HepG2 (cell line): ENCODE measurements at regions not wholly inside any gene's neighbourhood (a gene's known extent, or its start where the extent isn't known, plus 50 kb on each side); places are given as distances from the start of the nearest gene placed in this dataset.

Experiments used
- AKAP8 ChIP-seq: sonication (generic); formaldehyde crosslinking; IDR thresholded peaks from 2 replicates; pipeline ENCODE4 v1.5.1; 2020; ENCODE audit warnings: mild to moderate bottlenecking, missing genetic modification reagents
- MEIS2 ChIP-seq: sonication (generic); formaldehyde crosslinking; IDR thresholded peaks from 2 replicates; pipeline ENCODE4 v1.9.0; 2021; ENCODE audit warnings: mild to moderate bottlenecking, missing genetic modification reagents
- RBAK ChIP-seq: sonication (generic); formaldehyde crosslinking; IDR thresholded peaks from 2 replicates; pipeline ENCODE4 v1.5.1; 2020; ENCODE audit warnings: mild to moderate bottlenecking, missing genetic modification reagents
- SALL1 ChIP-seq: sonication (generic); formaldehyde crosslinking; IDR thresholded peaks from 2 replicates; pipeline ENCODE4 v1.8.0; 2022; ENCODE audit warnings: mild to moderate bottlenecking, missing genetic modification reagents
- TEAD3 ChIP-seq: optimal IDR thresholded peaks from 2 replicates; pipeline ENCODE3; 2016; ENCODE audit warnings: borderline replicate concordance
- ZBTB7B ChIP-seq: sonication (generic); formaldehyde crosslinking; IDR thresholded peaks from 2 replicates; pipeline ENCODE4 v1.4.0; 2020; ENCODE audit warnings: missing genetic modification reagents
- ZNF34 ChIP-seq: sonication (generic); formaldehyde crosslinking; IDR thresholded peaks from 2 replicates; pipeline ENCODE4 v1.4.0; 2020; ENCODE audit warnings: mild to moderate bottlenecking, missing genetic modification reagents, borderline replicate concordance
- TF ChIP-seq, protein P1 (sequence below): sonication (generic); formaldehyde crosslinking; IDR thresholded peaks from 2 replicates; pipeline ENCODE4 v1.5.1; 2020; ENCODE audit warnings: mild to moderate bottlenecking, missing genetic modification reagents, borderline replicate concordance
- TF ChIP-seq, protein P2 (sequence below): sonication (generic); formaldehyde crosslinking; IDR thresholded peaks from 2 replicates; pipeline ENCODE4 v1.4.0; 2020; ENCODE audit warnings: missing genetic modification reagents, mild to moderate bottlenecking, borderline replicate concordance
- TF ChIP-seq, protein P3 (sequence below): sonication (generic); formaldehyde crosslinking; IDR thresholded peaks from 2 replicates; pipeline ENCODE4 v1.4.0; 2020; ENCODE audit warnings: missing genetic modification reagents
- TF ChIP-seq, protein P4 (sequence below): sonication (generic); formaldehyde crosslinking; IDR thresholded peaks from 2 replicates; pipeline ENCODE4 v1.8.0; 2022; ENCODE audit warnings: mild to moderate bottlenecking, missing genetic modification reagents; ENCODE audit not compliant: insufficient replicate concordance
- TF ChIP-seq, protein P5 (sequence below): sonication (generic); formaldehyde crosslinking; IDR thresholded peaks from 2 replicates; pipeline ENCODE4 v1.5.1; 2020; ENCODE audit warnings: mild to moderate bottlenecking, missing genetic modification reagents, moderate library complexity

DNA sequence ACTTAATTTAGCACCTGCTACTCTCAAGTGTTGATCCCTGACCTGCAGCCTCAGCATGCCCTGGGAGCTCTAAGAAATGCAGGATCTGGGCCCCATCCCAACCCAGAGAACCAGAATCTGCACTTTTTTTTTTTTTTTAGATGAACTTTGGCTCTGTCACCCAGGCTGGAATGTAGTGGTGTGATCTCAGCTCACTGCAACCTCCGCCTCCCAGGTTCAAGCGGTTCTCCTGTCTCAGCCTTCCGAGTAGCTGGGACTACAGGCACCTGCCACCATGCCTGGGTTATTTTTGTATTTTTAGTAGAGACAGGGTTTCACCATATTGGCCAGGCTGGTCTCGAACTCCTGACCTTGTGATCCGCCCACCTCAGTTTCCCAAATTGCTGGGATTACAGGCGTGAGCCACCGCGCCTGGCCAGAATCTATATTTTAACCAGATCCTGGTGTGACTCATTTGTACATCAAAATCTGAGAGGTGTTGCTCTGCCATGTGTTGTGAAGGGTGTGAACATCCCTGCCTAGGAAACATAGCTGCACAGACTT is 92.4 kb upstream of the SH3BP4 start (continued):
- TF ChIP-seq, protein P1, sequence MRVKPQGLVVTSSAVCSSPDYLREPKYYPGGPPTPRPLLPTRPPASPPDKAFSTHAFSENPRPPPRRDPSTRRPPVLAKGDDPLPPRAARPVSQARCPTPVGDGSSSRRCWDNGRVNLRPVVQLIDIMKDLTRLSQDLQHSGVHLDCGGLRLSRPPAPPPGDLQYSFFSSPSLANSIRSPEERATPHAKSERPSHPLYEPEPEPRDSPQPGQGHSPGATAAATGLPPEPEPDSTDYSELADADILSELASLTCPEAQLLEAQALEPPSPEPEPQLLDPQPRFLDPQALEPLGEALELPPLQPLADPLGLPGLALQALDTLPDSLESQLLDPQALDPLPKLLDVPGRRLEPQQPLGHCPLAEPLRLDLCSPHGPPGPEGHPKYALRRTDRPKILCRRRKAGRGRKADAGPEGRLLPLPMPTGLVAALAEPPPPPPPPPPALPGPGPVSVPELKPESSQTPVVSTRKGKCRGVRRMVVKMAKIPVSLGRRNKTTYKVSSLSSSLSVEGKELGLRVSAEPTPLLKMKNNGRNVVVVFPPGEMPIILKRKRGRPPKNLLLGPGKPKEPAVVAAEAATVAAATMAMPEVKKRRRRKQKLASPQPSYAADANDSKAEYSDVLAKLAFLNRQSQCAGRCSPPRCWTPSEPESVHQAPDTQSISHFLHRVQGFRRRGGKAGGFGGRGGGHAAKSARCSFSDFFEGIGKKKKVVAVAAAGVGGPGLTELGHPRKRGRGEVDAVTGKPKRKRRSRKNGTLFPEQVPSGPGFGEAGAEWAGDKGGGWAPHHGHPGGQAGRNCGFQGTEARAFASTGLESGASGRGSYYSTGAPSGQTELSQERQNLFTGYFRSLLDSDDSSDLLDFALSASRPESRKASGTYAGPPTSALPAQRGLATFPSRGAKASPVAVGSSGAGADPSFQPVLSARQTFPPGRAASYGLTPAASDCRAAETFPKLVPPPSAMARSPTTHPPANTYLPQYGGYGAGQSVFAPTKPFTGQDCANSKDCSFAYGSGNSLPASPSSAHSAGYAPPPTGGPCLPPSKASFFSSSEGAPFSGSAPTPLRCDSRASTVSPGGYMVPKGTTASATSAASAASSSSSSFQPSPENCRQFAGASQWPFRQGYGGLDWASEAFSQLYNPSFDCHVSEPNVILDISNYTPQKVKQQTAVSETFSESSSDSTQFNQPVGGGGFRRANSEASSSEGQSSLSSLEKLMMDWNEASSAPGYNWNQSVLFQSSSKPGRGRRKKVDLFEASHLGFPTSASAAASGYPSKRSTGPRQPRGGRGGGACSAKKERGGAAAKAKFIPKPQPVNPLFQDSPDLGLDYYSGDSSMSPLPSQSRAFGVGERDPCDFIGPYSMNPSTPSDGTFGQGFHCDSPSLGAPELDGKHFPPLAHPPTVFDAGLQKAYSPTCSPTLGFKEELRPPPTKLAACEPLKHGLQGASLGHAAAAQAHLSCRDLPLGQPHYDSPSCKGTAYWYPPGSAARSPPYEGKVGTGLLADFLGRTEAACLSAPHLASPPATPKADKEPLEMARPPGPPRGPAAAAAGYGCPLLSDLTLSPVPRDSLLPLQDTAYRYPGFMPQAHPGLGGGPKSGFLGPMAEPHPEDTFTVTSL (CRISPR knock-in tag) = peak; percentile 87
- TF ChIP-seq, protein P2, sequence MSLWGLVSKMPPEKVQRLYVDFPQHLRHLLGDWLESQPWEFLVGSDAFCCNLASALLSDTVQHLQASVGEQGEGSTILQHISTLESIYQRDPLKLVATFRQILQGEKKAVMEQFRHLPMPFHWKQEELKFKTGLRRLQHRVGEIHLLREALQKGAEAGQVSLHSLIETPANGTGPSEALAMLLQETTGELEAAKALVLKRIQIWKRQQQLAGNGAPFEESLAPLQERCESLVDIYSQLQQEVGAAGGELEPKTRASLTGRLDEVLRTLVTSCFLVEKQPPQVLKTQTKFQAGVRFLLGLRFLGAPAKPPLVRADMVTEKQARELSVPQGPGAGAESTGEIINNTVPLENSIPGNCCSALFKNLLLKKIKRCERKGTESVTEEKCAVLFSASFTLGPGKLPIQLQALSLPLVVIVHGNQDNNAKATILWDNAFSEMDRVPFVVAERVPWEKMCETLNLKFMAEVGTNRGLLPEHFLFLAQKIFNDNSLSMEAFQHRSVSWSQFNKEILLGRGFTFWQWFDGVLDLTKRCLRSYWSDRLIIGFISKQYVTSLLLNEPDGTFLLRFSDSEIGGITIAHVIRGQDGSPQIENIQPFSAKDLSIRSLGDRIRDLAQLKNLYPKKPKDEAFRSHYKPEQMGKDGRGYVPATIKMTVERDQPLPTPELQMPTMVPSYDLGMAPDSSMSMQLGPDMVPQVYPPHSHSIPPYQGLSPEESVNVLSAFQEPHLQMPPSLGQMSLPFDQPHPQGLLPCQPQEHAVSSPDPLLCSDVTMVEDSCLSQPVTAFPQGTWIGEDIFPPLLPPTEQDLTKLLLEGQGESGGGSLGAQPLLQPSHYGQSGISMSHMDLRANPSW = peak; percentile 65; the same call in 1 of the 2 replicates
- TF ChIP-seq, protein P3, sequence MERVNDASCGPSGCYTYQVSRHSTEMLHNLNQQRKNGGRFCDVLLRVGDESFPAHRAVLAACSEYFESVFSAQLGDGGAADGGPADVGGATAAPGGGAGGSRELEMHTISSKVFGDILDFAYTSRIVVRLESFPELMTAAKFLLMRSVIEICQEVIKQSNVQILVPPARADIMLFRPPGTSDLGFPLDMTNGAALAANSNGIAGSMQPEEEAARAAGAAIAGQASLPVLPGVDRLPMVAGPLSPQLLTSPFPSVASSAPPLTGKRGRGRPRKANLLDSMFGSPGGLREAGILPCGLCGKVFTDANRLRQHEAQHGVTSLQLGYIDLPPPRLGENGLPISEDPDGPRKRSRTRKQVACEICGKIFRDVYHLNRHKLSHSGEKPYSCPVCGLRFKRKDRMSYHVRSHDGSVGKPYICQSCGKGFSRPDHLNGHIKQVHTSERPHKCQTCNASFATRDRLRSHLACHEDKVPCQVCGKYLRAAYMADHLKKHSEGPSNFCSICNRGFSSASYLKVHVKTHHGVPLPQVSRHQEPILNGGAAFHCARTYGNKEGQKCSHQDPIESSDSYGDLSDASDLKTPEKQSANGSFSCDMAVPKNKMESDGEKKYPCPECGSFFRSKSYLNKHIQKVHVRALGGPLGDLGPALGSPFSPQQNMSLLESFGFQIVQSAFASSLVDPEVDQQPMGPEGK (CRISPR knock-in tag) = 0 out of 2 replicates have a peak, but pooled peaks have one; percentile 13
- TF ChIP-seq TEAD3 (CRISPR knock-in tag) (peak; percentile 99), MEIS2 (CRISPR knock-in tag) (peak; percentile 49; the same call in 1 of the 2 replicates), SALL1 (CRISPR knock-in tag) (peak; percentile 85), ZBTB7B (CRISPR knock-in tag) (0 out of 2 replicates have a peak, but pooled peaks have one; percentile 55), RBAK (CRISPR knock-in tag) (peak; percentile 46; the same call in 1 of the 2 replicates), ZNF34 (CRISPR knock-in tag) (peak; percentile 92; the same call in 1 of the 2 replicates), AKAP8 (CRISPR knock-in tag) (peak; percentile 53; the same call in 1 of the 2 replicates)
- TF ChIP-seq, protein P4, sequence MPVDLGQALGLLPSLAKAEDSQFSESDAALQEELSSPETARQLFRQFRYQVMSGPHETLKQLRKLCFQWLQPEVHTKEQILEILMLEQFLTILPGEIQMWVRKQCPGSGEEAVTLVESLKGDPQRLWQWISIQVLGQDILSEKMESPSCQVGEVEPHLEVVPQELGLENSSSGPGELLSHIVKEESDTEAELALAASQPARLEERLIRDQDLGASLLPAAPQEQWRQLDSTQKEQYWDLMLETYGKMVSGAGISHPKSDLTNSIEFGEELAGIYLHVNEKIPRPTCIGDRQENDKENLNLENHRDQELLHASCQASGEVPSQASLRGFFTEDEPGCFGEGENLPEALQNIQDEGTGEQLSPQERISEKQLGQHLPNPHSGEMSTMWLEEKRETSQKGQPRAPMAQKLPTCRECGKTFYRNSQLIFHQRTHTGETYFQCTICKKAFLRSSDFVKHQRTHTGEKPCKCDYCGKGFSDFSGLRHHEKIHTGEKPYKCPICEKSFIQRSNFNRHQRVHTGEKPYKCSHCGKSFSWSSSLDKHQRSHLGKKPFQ (CRISPR knock-in tag) = peak; percentile 97
- TF ChIP-seq, protein P5, sequence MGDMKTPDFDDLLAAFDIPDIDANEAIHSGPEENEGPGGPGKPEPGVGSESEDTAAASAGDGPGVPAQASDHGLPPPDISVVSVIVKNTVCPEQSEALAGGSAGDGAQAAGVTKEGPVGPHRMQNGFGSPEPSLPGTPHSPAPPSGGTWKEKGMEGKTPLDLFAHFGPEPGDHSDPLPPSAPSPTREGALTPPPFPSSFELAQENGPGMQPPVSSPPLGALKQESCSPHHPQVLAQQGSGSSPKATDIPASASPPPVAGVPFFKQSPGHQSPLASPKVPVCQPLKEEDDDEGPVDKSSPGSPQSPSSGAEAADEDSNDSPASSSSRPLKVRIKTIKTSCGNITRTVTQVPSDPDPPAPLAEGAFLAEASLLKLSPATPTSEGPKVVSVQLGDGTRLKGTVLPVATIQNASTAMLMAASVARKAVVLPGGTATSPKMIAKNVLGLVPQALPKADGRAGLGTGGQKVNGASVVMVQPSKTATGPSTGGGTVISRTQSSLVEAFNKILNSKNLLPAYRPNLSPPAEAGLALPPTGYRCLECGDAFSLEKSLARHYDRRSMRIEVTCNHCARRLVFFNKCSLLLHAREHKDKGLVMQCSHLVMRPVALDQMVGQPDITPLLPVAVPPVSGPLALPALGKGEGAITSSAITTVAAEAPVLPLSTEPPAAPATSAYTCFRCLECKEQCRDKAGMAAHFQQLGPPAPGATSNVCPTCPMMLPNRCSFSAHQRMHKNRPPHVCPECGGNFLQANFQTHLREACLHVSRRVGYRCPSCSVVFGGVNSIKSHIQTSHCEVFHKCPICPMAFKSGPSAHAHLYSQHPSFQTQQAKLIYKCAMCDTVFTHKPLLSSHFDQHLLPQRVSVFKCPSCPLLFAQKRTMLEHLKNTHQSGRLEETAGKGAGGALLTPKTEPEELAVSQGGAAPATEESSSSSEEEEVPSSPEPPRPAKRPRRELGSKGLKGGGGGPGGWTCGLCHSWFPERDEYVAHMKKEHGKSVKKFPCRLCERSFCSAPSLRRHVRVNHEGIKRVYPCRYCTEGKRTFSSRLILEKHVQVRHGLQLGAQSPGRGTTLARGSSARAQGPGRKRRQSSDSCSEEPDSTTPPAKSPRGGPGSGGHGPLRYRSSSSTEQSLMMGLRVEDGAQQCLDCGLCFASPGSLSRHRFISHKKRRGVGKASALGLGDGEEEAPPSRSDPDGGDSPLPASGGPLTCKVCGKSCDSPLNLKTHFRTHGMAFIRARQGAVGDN = peak; percentile 82
